ENCODE measurements at regions not wholly inside any gene's neighbourhood (a gene's known extent, or its start where the extent isn't known, plus 50 kb on each side); places are given as distances from the start of the nearest gene placed in this dataset.

DNA sequence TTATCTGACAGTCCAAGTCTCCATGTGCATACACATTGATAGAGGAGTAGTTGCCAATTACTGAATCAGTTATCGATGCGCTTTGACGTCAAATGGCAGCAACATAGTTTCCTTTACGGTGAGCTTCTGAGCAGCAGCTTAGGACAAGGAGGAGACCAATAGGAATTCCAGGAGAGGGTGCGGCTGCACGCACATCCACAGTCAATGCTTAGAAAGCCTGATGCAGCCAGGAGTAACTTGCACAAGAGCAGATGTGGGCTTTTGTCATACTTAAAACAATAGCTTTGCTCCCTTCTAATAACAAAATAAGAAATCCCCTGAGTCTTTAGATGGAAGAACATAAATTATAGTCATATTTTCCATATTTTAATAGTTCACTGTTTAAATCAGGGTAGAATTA lies 442.1 kb downstream of the BCKDHB start:
- TF ChIP-seq SIN3A (IDR thresholded peaks at IDR 0.05; ENCODE audit: borderline replicate concordance, insufficient read depth, low read length) = no peak
- TF ChIP-seq POLR2AphosphoS5 (IDR thresholded peaks at IDR 0.05; ENCODE audit: low read depth, low read length) = no peak

Data from PFSK-1 (cell line).